ENCODE measurements at regions not wholly inside any gene's neighbourhood (a gene's known extent, or its start where the extent isn't known, plus 50 kb on each side); places are given as distances from the start of the nearest gene placed in this dataset.
A peak's percentile ranks its signal among the peaks of the same experiment; 100 is the strongest.

DNA sequence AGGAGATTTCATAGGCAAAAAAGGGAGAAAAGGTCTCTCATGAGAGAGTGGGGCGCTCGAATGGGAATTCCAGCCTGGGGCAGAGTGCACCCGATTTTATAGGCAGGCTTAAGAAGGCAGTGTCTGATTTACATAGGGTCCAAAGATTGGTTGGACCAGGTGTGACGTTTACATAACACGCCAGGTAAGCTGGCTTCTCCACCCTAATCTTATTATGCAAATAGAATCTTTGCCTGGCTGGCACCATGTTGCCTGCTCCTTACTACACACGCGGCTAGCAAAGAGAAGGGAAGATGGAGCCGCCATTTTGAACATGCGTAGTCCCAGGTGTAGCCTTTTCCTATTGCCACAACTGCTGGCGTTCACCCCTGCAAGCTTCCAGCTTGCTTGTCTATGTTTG lies 103.7 kb downstream of the SLC16A1 start:
- Histone ChIP-seq H2BK12ac (ENCODE audit: low read length in 2 of 2) (no peak overlapping the region), H2BK15ac (ENCODE audit: low read depth, poor library complexity, severe bottlenecking) (no peak overlapping the region), H4K91ac (ENCODE audit: low read length) (no peak overlapping the region), H3K4ac (ENCODE audit: low read depth in 1 of 2, low read length in 2 of 2) (no peak overlapping the region), H3K18ac (ENCODE audit: low read depth in 1 of 2, low read length in 2 of 2) (no peak overlapping the region), H3K9ac (ENCODE audit: low read length) (no peak overlapping the region), H3K4me3 (ENCODE audit: insufficient read depth in 1 of 2, low read depth in 1 of 2, low read length in 2 of 2) (no peak overlapping the region), H2BK5ac (ENCODE audit: low read depth, low read length, poor library complexity, severe bottlenecking) (no peak overlapping the region), H2AFZ (ENCODE audit: low read depth, low read length) (no peak overlapping the region), H4K8ac (ENCODE audit: low read length) (no peak overlapping the region), H3K79me1 (replicated peaks; ENCODE audit: low read length, poor library complexity, severe bottlenecking) (no peaks in the 10 kb centered on the region), H3K27me3 (ENCODE audit: control insufficient read depth in 1 of 2, insufficient read depth in 1 of 2, low read length in 2 of 2) (peaks cover 0 to 8% of the 10 kb centered on the region in 2 experiments), H3K27ac (ENCODE audit: low read length, poor library complexity, severe bottlenecking) (no peak overlapping the region), H3K4me1 (ENCODE audit: control insufficient read depth, insufficient read depth, low read depth, low read length) (peaks cover 12% of the 10 kb centered on the region), H2AK5ac (ENCODE audit: low read length, severe bottlenecking) (no peak overlapping the region), H3K36me3 (ENCODE audit: control insufficient read depth in 1 of 2, insufficient read depth in 2 of 2, low read depth in 1 of 2, low read length in 2 of 2) (no peaks in the 10 kb centered on the region), H3K23ac (ENCODE audit: low read length in 2 of 2) (no peak overlapping the region), H2BK120ac (ENCODE audit: low read depth, low read length) (no peak overlapping the region), H3K4me2 (ENCODE audit: low read length, poor library complexity, severe bottlenecking) (no peak overlapping the region), H3K9me3 (ENCODE audit: control insufficient read depth, low read length) (no peaks in the 10 kb centered on the region), H3K14ac (ENCODE audit: low read length in 2 of 2) (no peak overlapping the region)
- WGBS, result 96% methylated on average over 10 of the region's 10 CpGs
- no peak for DNase-seq

DNA sequence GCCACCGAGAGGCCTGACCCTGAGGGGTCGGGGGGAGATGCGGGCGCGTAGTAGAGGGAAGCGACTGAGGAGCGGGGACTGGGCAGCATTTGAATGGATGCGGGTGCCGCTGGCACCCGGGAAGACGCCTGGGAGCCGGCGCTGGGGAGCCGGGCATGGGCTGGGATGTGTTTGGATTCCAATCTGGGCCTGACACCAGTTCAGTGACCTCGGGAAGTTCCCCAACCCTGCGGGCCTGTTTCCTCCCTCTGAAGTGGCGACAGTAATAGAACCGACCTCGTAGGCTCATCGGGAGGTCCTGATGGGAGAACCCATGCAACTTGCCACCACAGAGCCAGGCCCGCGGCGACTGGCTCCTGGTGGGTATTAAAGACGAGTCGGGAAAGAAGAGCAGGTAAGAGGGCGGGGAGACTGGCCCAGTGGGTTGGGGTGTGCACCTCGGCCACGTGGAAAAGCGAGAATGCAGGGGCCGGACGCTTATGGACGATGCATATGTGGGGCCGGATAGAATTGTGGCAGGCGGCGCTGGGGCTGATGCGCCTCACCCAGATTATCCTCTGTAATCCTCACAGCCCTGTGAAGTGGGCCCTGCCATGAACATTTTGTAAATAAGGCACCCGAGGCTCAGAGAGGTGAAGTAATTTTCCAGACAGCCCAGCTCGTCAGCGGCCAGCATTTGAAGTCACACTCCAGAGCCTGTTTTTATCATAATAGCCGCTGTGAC lies 105.8 kb downstream of the SLC16A1 start:
- Histone ChIP-seq H3K14ac (ENCODE audit: low read length in 2 of 2) (no peak overlapping the region), H2BK5ac (ENCODE audit: low read depth, low read length, poor library complexity, severe bottlenecking) (no peak overlapping the region), H4K8ac (ENCODE audit: low read length) (no peak overlapping the region), H3K9me3 (ENCODE audit: control insufficient read depth, low read length) (no peaks in the 10 kb centered on the region), H2AK5ac (ENCODE audit: low read length, severe bottlenecking) (no peak overlapping the region), H2BK15ac (ENCODE audit: low read depth, poor library complexity, severe bottlenecking) (no peak overlapping the region), H3K4me1 (ENCODE audit: control insufficient read depth, insufficient read depth, low read depth, low read length) (peaks cover 12% of the 10 kb centered on the region), H3K23ac (ENCODE audit: low read length in 2 of 2) (no peak overlapping the region), H3K9ac (ENCODE audit: low read length) (peak overlapping the region; percentile 57), H2BK120ac (ENCODE audit: low read depth, low read length) (no peak overlapping the region), H3K27me3 (ENCODE audit: control insufficient read depth in 1 of 2, insufficient read depth in 1 of 2, low read length in 2 of 2) (peaks cover 0 to 8% of the 10 kb centered on the region in 2 experiments), H3K4ac (ENCODE audit: low read depth in 1 of 2, low read length in 2 of 2) (no peak overlapping the region), H4K91ac (ENCODE audit: low read length) (no peak overlapping the region), H2BK12ac (ENCODE audit: low read length in 2 of 2) (no peak overlapping the region), H3K4me3 (ENCODE audit: insufficient read depth in 1 of 2, low read depth in 1 of 2, low read length in 2 of 2) (peak overlapping the region; percentile 54 to 76), H3K4me2 (ENCODE audit: low read length, poor library complexity, severe bottlenecking) (peak overlapping the region; percentile 62), H3K18ac (ENCODE audit: low read depth in 1 of 2, low read length in 2 of 2) (peak overlapping the region in 1 of 2 experiments; percentile 34), H2AFZ (ENCODE audit: low read depth, low read length) (peak overlapping the region; percentile 20), H3K27ac (ENCODE audit: low read length, poor library complexity, severe bottlenecking) (no peak overlapping the region), H3K79me1 (replicated peaks; ENCODE audit: low read length, poor library complexity, severe bottlenecking) (no peaks in the 10 kb centered on the region), H3K36me3 (ENCODE audit: control insufficient read depth in 1 of 2, insufficient read depth in 2 of 2, low read depth in 1 of 2, low read length in 2 of 2) (no peaks in the 10 kb centered on the region)
- DNase-seq, result no peak
- 70% methylated on average over 39 of the region's 40 CpGs for WGBS

DNA sequence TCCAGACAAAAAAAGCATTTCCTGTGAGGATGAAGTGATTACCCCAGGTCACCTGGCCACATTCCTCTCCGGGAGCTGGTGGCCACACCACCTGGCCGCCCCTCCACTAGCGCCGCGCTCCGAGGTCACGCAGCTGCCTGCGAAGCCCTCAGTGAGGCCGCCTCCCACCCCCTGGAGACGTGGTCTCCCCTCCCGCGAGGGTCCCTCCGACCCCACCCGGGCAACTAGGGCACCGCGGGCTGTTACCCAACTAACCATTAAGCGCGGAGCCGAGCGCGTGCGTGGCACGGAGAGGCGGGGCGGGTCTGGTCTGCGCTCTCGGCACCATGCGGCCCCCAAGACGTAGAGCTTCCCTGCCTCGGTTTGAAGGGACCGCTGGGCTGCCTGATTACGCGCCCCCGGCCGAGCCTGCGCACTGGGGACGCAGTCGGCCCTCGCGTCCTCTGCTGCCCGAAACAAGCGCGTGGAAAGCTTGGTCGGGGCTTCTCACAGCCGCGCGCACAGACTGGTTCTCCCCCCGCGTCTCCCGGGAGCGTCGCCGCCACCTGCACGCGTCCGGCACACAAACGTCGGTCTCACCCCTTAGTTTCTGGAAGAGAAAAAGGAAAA lies 106.5 kb downstream of the SLC16A1 start:
- Histone ChIP-seq H2BK12ac (ENCODE audit: low read length in 2 of 2) (peak overlapping the region in 1 of 2 experiments; percentile 83), H2AK5ac (ENCODE audit: low read length, severe bottlenecking) (no peak overlapping the region), H3K4ac (ENCODE audit: low read depth in 1 of 2, low read length in 2 of 2) (peak overlapping the region in 1 of 2 experiments; percentile 49), H3K4me1 (ENCODE audit: control insufficient read depth, insufficient read depth, low read depth, low read length) (peaks cover 12% of the 10 kb centered on the region), H2BK120ac (ENCODE audit: low read depth, low read length) (no peak overlapping the region), H3K9me3 (ENCODE audit: control insufficient read depth, low read length) (no peaks in the 10 kb centered on the region), H2AFZ (ENCODE audit: low read depth, low read length) (peak overlapping the region; percentile 20), H3K9ac (ENCODE audit: low read length) (peak overlapping the region; percentile 57), H3K23ac (ENCODE audit: low read length in 2 of 2) (no peak overlapping the region), H3K79me1 (replicated peaks; ENCODE audit: low read length, poor library complexity, severe bottlenecking) (no peaks in the 10 kb centered on the region), H3K14ac (ENCODE audit: low read length in 2 of 2) (peak overlapping the region in 1 of 2 experiments; percentile 81), H3K27me3 (ENCODE audit: control insufficient read depth in 1 of 2, insufficient read depth in 1 of 2, low read length in 2 of 2) (peaks cover 0 to 8% of the 10 kb centered on the region in 2 experiments), H3K36me3 (ENCODE audit: control insufficient read depth in 1 of 2, insufficient read depth in 2 of 2, low read depth in 1 of 2, low read length in 2 of 2) (no peaks in the 10 kb centered on the region), H3K4me3 (ENCODE audit: insufficient read depth in 1 of 2, low read depth in 1 of 2, low read length in 2 of 2) (peak overlapping the region; percentile 54 to 76), H2BK5ac (ENCODE audit: low read depth, low read length, poor library complexity, severe bottlenecking) (peak overlapping the region; percentile 19), H4K8ac (ENCODE audit: low read length) (peak overlapping the region; percentile 77), H3K4me2 (ENCODE audit: low read length, poor library complexity, severe bottlenecking) (peak overlapping the region; percentile 62), H2BK15ac (ENCODE audit: low read depth, poor library complexity, severe bottlenecking) (no peak overlapping the region), H3K27ac (ENCODE audit: low read length, poor library complexity, severe bottlenecking) (no peak overlapping the region), H4K91ac (ENCODE audit: low read length) (peak overlapping the region; percentile 27), H3K18ac (ENCODE audit: low read depth in 1 of 2, low read length in 2 of 2) (peak overlapping the region in 1 of 2 experiments; percentile 34)
- WGBS, result 61% methylated on average over 58 of the region's 58 CpGs
- DNase-seq, result peak; percentile 11

GRCh38 chr1:112841825-112842224 lies 114.2 kb downstream of the SLC16A1 start:
- Histone ChIP-seq H3K9ac (ENCODE audit: low read length) (no peak overlapping the region), H3K18ac (ENCODE audit: low read depth in 1 of 2, low read length in 2 of 2) (no peak overlapping the region), H4K91ac (ENCODE audit: low read length) (no peak overlapping the region), H4K8ac (ENCODE audit: low read length) (no peak overlapping the region), H3K79me1 (replicated peaks; ENCODE audit: low read length, poor library complexity, severe bottlenecking) (no peaks in the 10 kb centered on the region), H3K23ac (ENCODE audit: low read length in 2 of 2) (no peak overlapping the region), H2BK5ac (ENCODE audit: low read depth, low read length, poor library complexity, severe bottlenecking) (no peak overlapping the region), H3K27ac (ENCODE audit: low read length, poor library complexity, severe bottlenecking) (no peak overlapping the region), H3K4me1 (ENCODE audit: control insufficient read depth, insufficient read depth, low read depth, low read length) (peaks cover 3% of the 10 kb centered on the region), H3K14ac (ENCODE audit: low read length in 2 of 2) (no peak overlapping the region), H3K9me3 (ENCODE audit: control insufficient read depth, low read length) (no peaks in the 10 kb centered on the region), H2AK5ac (ENCODE audit: low read length, severe bottlenecking) (no peak overlapping the region), H3K4ac (ENCODE audit: low read depth in 1 of 2, low read length in 2 of 2) (no peak overlapping the region), H2AFZ (ENCODE audit: low read depth, low read length) (no peak overlapping the region), H3K4me3 (ENCODE audit: insufficient read depth in 1 of 2, low read depth in 1 of 2, low read length in 2 of 2) (no peak overlapping the region), H2BK120ac (ENCODE audit: low read depth, low read length) (no peak overlapping the region), H3K4me2 (ENCODE audit: low read length, poor library complexity, severe bottlenecking) (no peak overlapping the region), H2BK15ac (ENCODE audit: low read depth, poor library complexity, severe bottlenecking) (no peak overlapping the region), H3K36me3 (ENCODE audit: control insufficient read depth in 1 of 2, insufficient read depth in 2 of 2, low read depth in 1 of 2, low read length in 2 of 2) (no peaks in the 10 kb centered on the region), H2BK12ac (ENCODE audit: low read length in 2 of 2) (no peak overlapping the region), H3K27me3 (ENCODE audit: control insufficient read depth in 1 of 2, insufficient read depth in 1 of 2, low read length in 2 of 2) (peaks cover 0 to 3% of the 10 kb centered on the region in 2 experiments)
- WGBS, result 98% methylated on average over 8 of the region's 10 CpGs
- DNase-seq, result no peak
